ENCODE measurements at regions not wholly inside any gene's neighbourhood (a gene's known extent, or its start where the extent isn't known, plus 50 kb on each side); places are given as distances from the start of the nearest gene placed in this dataset.
"Not testable (repeated sequence)": the region's sequence is repeated elsewhere in the genome, so short reads cannot be mapped to it uniquely, and the experiment has no call there.

- DNase-seq, result peak in 1 of 2 donors; percentile 4
Observed at GRCh38 chr10:133689897-133690296, 63.3 kb upstream of the FRG2B start.

GRCh38 chr10:133688441-133688912 lies 61.9 kb upstream of the FRG2B start:
- not testable (repeated sequence) for DNase-seq

GRCh38 chr10:133687689-133688440 lies 61.3 kb upstream of the FRG2B start:
- DNase-seq, result not testable (repeated sequence)

- not testable (repeated sequence) for DNase-seq
Observed at GRCh38 chr10:133686992-133687391, 60.4 kb upstream of the FRG2B start.
